IMR-90 (cell line): ENCODE measurements at regions not wholly inside any gene's neighbourhood (a gene's known extent, or its start where the extent isn't known, plus 50 kb on each side); places are given as distances from the start of the nearest gene placed in this dataset.
"Not testable (repeated sequence)": the region's sequence is repeated elsewhere in the genome, so short reads cannot be mapped to it uniquely, and the experiment has no call there.

Source experiments
- ATAC-seq: fragments of 200-7000 bp; cut with Tn5 transposase; 2 replicates; pipeline ENCODE4 v1.9.1; 2020; ENCODE audit warnings: low read depth, mild to moderate bottlenecking, moderate library complexity
- BruUV-seq: library from RNA; stranded (reverse); fragments of 400-500 nt; replicated peaks from 2 replicates; lab custom pipeline; 2021; lab: Mats Ljungman, UMichigan
- CTCF ChIA-PET: fragments of 300-600 bp; formaldehyde crosslinking; extraction: SDS; loops from one replicate; lab custom pipeline; 2021; ENCODE audit warnings: antibody characterized with exemption; lab: Yijun Ruan, JAX
- POLR2A ChIA-PET: fragments of 300-600 bp; sonication (Branson Sonifier 250); formaldehyde crosslinking; loops from one replicate; lab custom pipeline; 2022; ENCODE audit warnings: antibody characterized with exemption; ENCODE audit not compliant: unreplicated experiment; lab: Charles Lee
- DNase-seq: peaks from one replicate; pipeline ENCODE4 v3.0.0; 2013
- H2AFZ ChIP-seq: replicated peaks from 2 replicates; pipeline ENCODE3; 2013; ENCODE audit warnings: low read length, mild to moderate bottlenecking; ENCODE audit not compliant: poor library complexity
- H2AK5ac ChIP-seq: 2 replicates; pipeline ENCODE4 v1.6.1; 2013; ENCODE audit warnings: low read depth, low read length, inconsistent platforms
- H2AK9ac ChIP-seq: replicated peaks from 2 replicates; pipeline ENCODE3; 2013; ENCODE audit warnings: mild to moderate bottlenecking, low read depth, low read length, moderate library complexity; ENCODE audit not compliant: poor library complexity
- H2BK120ac ChIP-seq: 2 replicates; pipeline ENCODE4 v1.6.1; 2013; ENCODE audit warnings: low read depth, low read length, inconsistent platforms
- H2BK15ac ChIP-seq: 3 replicates; pipeline ENCODE4 v1.6.1; 2013; ENCODE audit warnings: low read depth, low read length, inconsistent platforms
- H2BK20ac ChIP-seq: 2 replicates; pipeline ENCODE4 v1.6.1; 2013; ENCODE audit warnings: low read depth, mild to moderate bottlenecking, inconsistent platforms, low read length, moderate library complexity
- H2BK5ac ChIP-seq: 2 replicates; pipeline ENCODE4 v1.6.1; 2013; ENCODE audit warnings: mild to moderate bottlenecking, low read depth, low read length, inconsistent platforms; ENCODE audit not compliant: poor library complexity, severe bottlenecking
- H3K14ac ChIP-seq: replicated peaks from 2 replicates; pipeline ENCODE4 v1.6.1; 2013; ENCODE audit warnings: low read depth, low read length, inconsistent platforms
- H3K18ac ChIP-seq: 2 replicates; pipeline ENCODE4 v1.6.1; 2013; ENCODE audit warnings: low read depth, low read length, control low read depth
- H3K23ac ChIP-seq: 2 replicates; pipeline ENCODE4 v1.6.1; 2013; ENCODE audit warnings: low read depth, low read length, inconsistent platforms
- H3K27ac ChIP-seq: 2 replicates; pipeline ENCODE4 v1.5.1; 2013; ENCODE audit warnings: mild to moderate bottlenecking, control low read depth, low read length; ENCODE audit not compliant: insufficient read depth
- H3K27me3 ChIP-seq: 2 replicates; pipeline ENCODE4 v1.6.1; 2013; ENCODE audit warnings: low read length; ENCODE audit not compliant: control insufficient read depth, insufficient read depth
- H3K36me3 ChIP-seq: 2 replicates; pipeline ENCODE4 v1.6.1; 2013; ENCODE audit warnings: low read length, mixed read lengths; ENCODE audit not compliant: control insufficient read depth, insufficient read depth
- H3K4ac ChIP-seq: 2 replicates; pipeline ENCODE4 v1.6.1; 2013; ENCODE audit warnings: low read depth, low read length, inconsistent platforms
- H3K4me1 ChIP-seq: 2 replicates; pipeline ENCODE4 v1.6.1; 2013; ENCODE audit warnings: low read length, mixed read lengths; ENCODE audit not compliant: control insufficient read depth, insufficient read depth
- H3K4me2 ChIP-seq: 2 replicates; pipeline ENCODE4 v1.6.1; 2013; ENCODE audit warnings: low read depth, mild to moderate bottlenecking, control low read depth, low read length, moderate library complexity
- H3K4me3 ChIP-seq: 2 replicates; pipeline ENCODE4 v1.5.1; 2013; ENCODE audit warnings: low read depth, mild to moderate bottlenecking, control low read depth, low read length, moderate library complexity; ENCODE audit not compliant: insufficient read depth
- H3K56ac ChIP-seq: 2 replicates; pipeline ENCODE4 v1.6.1; 2013; ENCODE audit warnings: low read length, inconsistent platforms; ENCODE audit not compliant: insufficient read depth; ENCODE audit errors: extremely low read depth
- H3K79me1 ChIP-seq, 2 experiments: 2 replicates each; pipeline ENCODE4 v1.6.1; 2013; ENCODE audit warnings: low read length in 2 of 2, inconsistent platforms in 1 of 2, low read depth in 1 of 2
- H3K9ac ChIP-seq: 2 replicates; pipeline ENCODE4 v1.6.1; 2013; ENCODE audit warnings: low read depth, low read length, control low read depth
- H3K9me1 ChIP-seq: 2 replicates; pipeline ENCODE4 v1.6.1; 2013; ENCODE audit warnings: low read length, inconsistent platforms; ENCODE audit not compliant: insufficient read depth
- H3K9me3 ChIP-seq: 2 replicates; pipeline ENCODE4 v1.6.1; 2013; ENCODE audit warnings: low read length; ENCODE audit not compliant: control insufficient read depth, insufficient read depth
- H4K20me1 ChIP-seq: 2 replicates; pipeline ENCODE4 v1.6.1; 2013; ENCODE audit warnings: low read length, inconsistent platforms; ENCODE audit not compliant: insufficient read depth
- H4K5ac ChIP-seq: 2 replicates; pipeline ENCODE4 v1.6.1; 2013; ENCODE audit warnings: mild to moderate bottlenecking, low read depth, low read length, control low read depth
- H4K8ac ChIP-seq, 2 experiments: 2 replicates each; pipeline ENCODE4 v1.6.1; 2013; ENCODE audit warnings: low read depth in 2 of 2, low read length in 2 of 2, control low read depth in 1 of 2, inconsistent platforms in 1 of 2
- H4K91ac ChIP-seq: 2 replicates; pipeline ENCODE4 v1.6.1; 2013; ENCODE audit warnings: low read depth, low read length, inconsistent platforms; ENCODE audit not compliant: insufficient read depth
- CEBPB ChIP-seq: IDR thresholded peaks from 2 replicates; pipeline ENCODE4 v1.6.1; 2012; ENCODE audit warnings: low read depth, low read length, improper control_type of control experiment
- NFE2L2 ChIP-seq: fragments of 150-350 bp; IDR thresholded peaks from 2 replicates; pipeline ENCODE4 v1.6.1; 2016; ENCODE audit warnings: low read depth, mild to moderate bottlenecking, low read length
- POLR2A ChIP-seq: IDR thresholded peaks from 2 replicates; pipeline ENCODE4 v1.6.1; 2012; ENCODE audit warnings: mild to moderate bottlenecking, low read depth, low read length
- RAD21 ChIP-seq: IDR thresholded peaks from 2 replicates; pipeline ENCODE4 v1.6.1; 2012; ENCODE audit warnings: low read length, improper control_type of control experiment
- WGBS, 2 experiments: methylation state at CpG; one replicate each; pipeline versions ENCODE4 v1.1.5 to v1.1.7; 2013; ENCODE audit warnings: missing lambda C conversion rate in 2 of 2; ENCODE audit not compliant: insufficient read length in 1 of 2; ENCODE audit errors: extremely low coverage in 2 of 2; 5-methylcytosine and 5-hydroxymethylcytosine counted together
- dilution Hi-C: fragments of 300-500 bp; cut with HindIII; formaldehyde crosslinking; loops from one replicate; pipeline ENCODE4 v1.14.3; 2018; ENCODE audit warnings: low sequenced_read_pairs; ENCODE audit not compliant: unreplicated experiment
- in situ Hi-C: fragments of 300-500 bp; cut with MboI; formaldehyde crosslinking; loops from 3 replicates; pipeline ENCODE4 v1.14.3; 2019; ENCODE audit warnings: low sequenced_read_pairs, inconsistent platforms, mixed read lengths
- intact Hi-C: fragments of 100-400 bp; cut with micrococcal nuclease; formaldehyde crosslinking; loops from 2 replicates; pipeline ENCODE4 v1.10.0; 2022
- TF ChIP-seq, protein P1 (sequence below): conservative IDR thresholded peaks from 2 replicates; pipeline ENCODE4 v1.5.1; 2012; ENCODE audit warnings: mild to moderate bottlenecking, low read depth, low read length, improper control_type of control experiment
- TF ChIP-seq, protein P2 (sequence below): fragments of 150-350 bp; IDR thresholded peaks from 2 replicates; pipeline ENCODE4 v1.6.1; 2017; ENCODE audit warnings: mild to moderate bottlenecking, antibody characterized with exemption, low read length, low read depth

- ATAC-seq = no peak
- Histone ChIP-seq H3K4me1 (no peaks in the 10 kb centered on the region), H3K14ac (no peak overlapping the region), H3K27me3 (no peaks in the 10 kb centered on the region), H2AK5ac (no peak overlapping the region), H4K5ac (no peak overlapping the region), H2BK15ac (no peak overlapping the region), H3K9ac (no peak overlapping the region), H4K8ac (no peak overlapping the region), H3K56ac (no peak overlapping the region), H3K36me3 (no peaks in the 10 kb centered on the region), H2AFZ (no peak overlapping the region), H4K91ac (no peak overlapping the region), H2BK5ac (no peak overlapping the region), H3K18ac (no peak overlapping the region), H2AK9ac (no peak overlapping the region), H3K27ac (no peak overlapping the region), H3K9me3 (no peaks in the 10 kb centered on the region), H2BK20ac (no peak overlapping the region), H3K4me3 (no peak overlapping the region), H3K79me1 (no peaks in the 10 kb centered on the region), H3K9me1 (no peaks in the 10 kb centered on the region), H3K4me2 (no peak overlapping the region), H4K20me1 (no peaks in the 10 kb centered on the region), H3K4ac (no peak overlapping the region), H2BK120ac (no peak overlapping the region), H3K23ac (no peak overlapping the region)
- BruUV-seq = no TSS peak
- no peak for DNase-seq
- dilution Hi-C loops = no loop called here
- ChIA-PET CTCF (no interaction called here), POLR2A (no interaction called here)
- in situ Hi-C loops = no loop called here
- TF ChIP-seq, protein P1, sequence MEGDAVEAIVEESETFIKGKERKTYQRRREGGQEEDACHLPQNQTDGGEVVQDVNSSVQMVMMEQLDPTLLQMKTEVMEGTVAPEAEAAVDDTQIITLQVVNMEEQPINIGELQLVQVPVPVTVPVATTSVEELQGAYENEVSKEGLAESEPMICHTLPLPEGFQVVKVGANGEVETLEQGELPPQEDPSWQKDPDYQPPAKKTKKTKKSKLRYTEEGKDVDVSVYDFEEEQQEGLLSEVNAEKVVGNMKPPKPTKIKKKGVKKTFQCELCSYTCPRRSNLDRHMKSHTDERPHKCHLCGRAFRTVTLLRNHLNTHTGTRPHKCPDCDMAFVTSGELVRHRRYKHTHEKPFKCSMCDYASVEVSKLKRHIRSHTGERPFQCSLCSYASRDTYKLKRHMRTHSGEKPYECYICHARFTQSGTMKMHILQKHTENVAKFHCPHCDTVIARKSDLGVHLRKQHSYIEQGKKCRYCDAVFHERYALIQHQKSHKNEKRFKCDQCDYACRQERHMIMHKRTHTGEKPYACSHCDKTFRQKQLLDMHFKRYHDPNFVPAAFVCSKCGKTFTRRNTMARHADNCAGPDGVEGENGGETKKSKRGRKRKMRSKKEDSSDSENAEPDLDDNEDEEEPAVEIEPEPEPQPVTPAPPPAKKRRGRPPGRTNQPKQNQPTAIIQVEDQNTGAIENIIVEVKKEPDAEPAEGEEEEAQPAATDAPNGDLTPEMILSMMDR = no peak
- TF ChIP-seq CEBPB (no peak), POLR2A (no peak), RAD21 (no peak), NFE2L2 (no peak)
- TF ChIP-seq, protein P2, sequence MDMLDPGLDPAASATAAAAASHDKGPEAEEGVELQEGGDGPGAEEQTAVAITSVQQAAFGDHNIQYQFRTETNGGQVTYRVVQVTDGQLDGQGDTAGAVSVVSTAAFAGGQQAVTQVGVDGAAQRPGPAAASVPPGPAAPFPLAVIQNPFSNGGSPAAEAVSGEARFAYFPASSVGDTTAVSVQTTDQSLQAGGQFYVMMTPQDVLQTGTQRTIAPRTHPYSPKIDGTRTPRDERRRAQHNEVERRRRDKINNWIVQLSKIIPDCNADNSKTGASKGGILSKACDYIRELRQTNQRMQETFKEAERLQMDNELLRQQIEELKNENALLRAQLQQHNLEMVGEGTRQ = no peak
- intact Hi-C loops = no loop called here
- WGBS, 2 experiments = no CpG with 5 or more reads among the region's 6 CpGs
These were observed 117.6 kb upstream of the DCAF12L1 start for GRCh38 chrX:126670258-126670657.

GRCh38 chrX:126673366-126673765 lies 120.8 kb upstream of the DCAF12L1 start:
- H3K4me3 ChIP-seq, POLR2A ChIA-PET, H3K27me3 ChIP-seq, H2AFZ ChIP-seq, H4K91ac ChIP-seq, H2BK20ac ChIP-seq, CTCF ChIA-PET, intact Hi-C loops, H3K4me2 ChIP-seq, in situ Hi-C loops, H3K9ac ChIP-seq, H3K56ac ChIP-seq, H3K79me1 ChIP-seq, H2BK120ac ChIP-seq, H3K27ac ChIP-seq, H4K5ac ChIP-seq, H2BK15ac ChIP-seq, H3K9me3 ChIP-seq, H3K18ac ChIP-seq, ATAC-seq, H4K8ac ChIP-seq, DNase-seq, H3K23ac ChIP-seq, dilution Hi-C loops, H3K14ac ChIP-seq, H3K36me3 ChIP-seq, H2AK9ac ChIP-seq, H2BK5ac ChIP-seq, H3K9me1 ChIP-seq, H3K4me1 ChIP-seq, H4K20me1 ChIP-seq, H2AK5ac ChIP-seq, H3K4ac ChIP-seq, BruUV-seq: not testable (repeated sequence)
- WGBS, 2 experiments = 90% methylated on average over 12 of the region's 22 CpGs; no CpG with 5 or more reads in 1 of the 2 experiments
